Liver (tissue), 7 donors: ENCODE measurements at regions not wholly inside any gene's neighbourhood (a gene's known extent, or its start where the extent isn't known, plus 50 kb on each side); places are given as distances from the start of the nearest gene placed in this dataset.

Experiments
- DNase-seq: peaks from one replicate; pipeline ENCODE4 v3.0.0-alpha.2; 2017; ENCODE audit warnings: low spot score
- H3K27ac ChIP-seq, 2 donors: one replicate each; pipeline ENCODE4 v1.7.0; 2013; ENCODE audit warnings: inconsistent platforms in 2 of 2, low read length in 2 of 2, control low read depth in 1 of 2, low read depth in 1 of 2, mild to moderate bottlenecking in 1 of 2
- H3K27me3 ChIP-seq, 4 donors: one replicate each; pipeline versions ENCODE4 v1.6.1 to v1.7.0; 2013; ENCODE audit warnings: low read length in 3 of 4, inconsistent platforms in 1 of 4, mild to moderate bottlenecking in 1 of 4, moderate library complexity in 1 of 4; ENCODE audit not compliant: control insufficient read depth in 4 of 4, insufficient read depth in 4 of 4
- H3K36me3 ChIP-seq, 4 donors: one replicate each; pipeline versions ENCODE4 v1.6.1 to v1.7.0; 2013; ENCODE audit warnings: low read length in 3 of 4, mild to moderate bottlenecking in 3 of 4, low read depth in 1 of 4, moderate library complexity in 1 of 4; ENCODE audit not compliant: control insufficient read depth in 4 of 4, insufficient read depth in 3 of 4
- H3K4me1 ChIP-seq, 4 donors: one replicate each; pipeline versions ENCODE4 v1.6.1 to v1.7.0; 2013; ENCODE audit warnings: low read length in 3 of 4, mild to moderate bottlenecking in 3 of 4, moderate library complexity in 1 of 4; ENCODE audit not compliant: control insufficient read depth in 4 of 4, insufficient read depth in 4 of 4
- H3K4me3 ChIP-seq, 3 donors: one replicate each; pipeline versions ENCODE4 v1.6.1 to v1.7.0; 2013; ENCODE audit warnings: low read length in 3 of 3, control low read depth in 1 of 3, low read depth in 1 of 3, mild to moderate bottlenecking in 1 of 3
- H3K9ac ChIP-seq, 2 donors: one replicate each; pipeline ENCODE4 v1.7.0; 2013; ENCODE audit warnings: low read length in 2 of 2, mild to moderate bottlenecking in 2 of 2, moderate library complexity in 2 of 2, control low read depth in 1 of 2, low read depth in 1 of 2
- H3K9me3 ChIP-seq, 4 donors: one replicate each; pipeline versions ENCODE4 v1.6.1 to v1.7.0; 2013; ENCODE audit warnings: low read length in 3 of 4; ENCODE audit not compliant: control insufficient read depth in 4 of 4
- EGR1 ChIP-seq, 2 donors: IDR thresholded peaks; 2 replicates each; pipeline ENCODE4 v1.6.1; 2016 to 2018; ENCODE audit warnings: antibody characterized with exemption in 2 of 2, low read depth in 2 of 2
- HNF4G ChIP-seq: IDR thresholded peaks from 2 replicates; pipeline ENCODE4 v1.6.1; 2016; ENCODE audit warnings: antibody characterized with exemption
- JUND ChIP-seq, 2 donors: IDR thresholded peaks; 2 replicates each; pipeline ENCODE4 v1.6.1; 2016; ENCODE audit warnings: antibody characterized with exemption in 2 of 2
- NR2F2 ChIP-seq: IDR thresholded peaks from 2 replicates; pipeline ENCODE4 v1.6.1; 2016; ENCODE audit warnings: antibody characterized with exemption
- RAD21 ChIP-seq, 2 donors: IDR thresholded peaks; 2 replicates each; pipeline ENCODE4 v1.6.1; 2016; ENCODE audit warnings: antibody characterized with exemption in 2 of 2, mild to moderate bottlenecking in 2 of 2
- RXRA ChIP-seq, 2 donors: IDR thresholded peaks; 2 replicates each; pipeline ENCODE4 v1.6.1; 2017 to 2018; ENCODE audit warnings: antibody characterized with exemption in 2 of 2, mild to moderate bottlenecking in 1 of 2
- SP1 ChIP-seq: IDR thresholded peaks from 2 replicates; pipeline ENCODE4 v1.6.1; 2018; ENCODE audit warnings: antibody characterized with exemption, mild to moderate bottlenecking
- YY1 ChIP-seq: IDR thresholded peaks from 2 replicates; pipeline ENCODE4 v1.6.1; 2016; ENCODE audit warnings: antibody characterized with exemption, mild to moderate bottlenecking
- WGBS: extraction: QIAGEN DNeasy Blood & Tissue Kit; methylation state at CpG from one replicate; pipeline ENCODE4 v1.1.7; 2013; 5-methylcytosine and 5-hydroxymethylcytosine counted together
- TF ChIP-seq, protein P1 (sequence below): IDR thresholded peaks from 2 replicates; pipeline ENCODE4 v1.6.1; 2016; ENCODE audit warnings: antibody characterized with exemption
- TF ChIP-seq, protein P2 (sequence below): IDR thresholded peaks from 2 replicates; pipeline ENCODE4 v1.6.1; 2016; ENCODE audit warnings: antibody characterized with exemption, mild to moderate bottlenecking
- TF ChIP-seq, protein P3 (sequence below): IDR thresholded peaks from 2 replicates; pipeline ENCODE4 v1.6.1; 2016; ENCODE audit warnings: antibody characterized with exemption
- TF ChIP-seq, protein P4 (sequence below): IDR thresholded peaks from 2 replicates; pipeline ENCODE4 v1.6.1; 2016; ENCODE audit warnings: antibody characterized with exemption
- donor health status: healthy.
- donor health status: healthy.
- donor health status: healthy.
- donor health status: healthy.

DNA sequence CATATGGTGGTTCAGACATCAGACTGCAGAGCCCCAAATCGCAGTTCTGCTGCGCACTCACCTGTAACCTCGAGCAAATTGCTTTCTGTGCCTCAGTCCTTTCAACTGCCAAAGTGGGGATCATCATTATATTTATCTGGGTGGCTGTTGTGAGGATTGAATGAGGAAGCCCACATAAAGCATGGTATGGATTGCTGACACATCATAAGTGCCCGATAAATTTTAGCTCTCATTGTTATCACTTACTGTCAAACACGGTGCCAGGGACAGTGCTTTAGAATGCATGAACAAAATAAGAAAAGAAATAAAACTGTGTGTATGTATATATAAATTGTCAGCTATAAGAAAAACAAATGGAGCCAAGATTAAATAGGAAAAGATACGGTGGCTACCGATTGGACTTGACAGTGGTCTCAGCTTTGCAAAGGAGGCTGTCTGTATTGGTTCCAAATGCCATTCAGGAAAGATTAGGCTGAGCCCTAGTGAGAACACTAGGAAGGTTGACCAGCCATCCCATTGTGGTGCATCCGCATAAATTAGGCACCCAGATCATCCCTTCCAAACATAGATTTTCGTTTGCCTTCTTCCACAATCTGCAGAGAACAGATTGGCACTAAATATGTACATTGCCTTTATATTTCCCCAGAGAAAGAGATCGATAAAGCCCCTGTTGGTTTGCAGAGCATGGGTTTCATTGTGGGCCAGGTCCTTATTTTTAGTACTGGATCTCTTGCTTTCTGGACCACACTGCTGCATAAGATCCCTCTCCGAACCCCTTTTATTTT, 91.8 kb upstream of the KAZN start:
- WGBS: 87% methylated on average over 11 of the region's 11 CpGs
- Histone ChIP-seq H3K4me3 (no peak overlapping the region), H3K9ac (no peak overlapping the region), H3K9me3 (no peaks in the 10 kb centered on the region), H3K27ac (no peak overlapping the region), H3K36me3 (no peaks in the 10 kb centered on the region), H3K4me1 (no peaks in the 10 kb centered on the region), H3K27me3 (peaks cover 0 to 15% (median 3%) of the 10 kb centered on the region in 4 donors)
- no peak for DNase-seq
- no peak for TF ChIP-seq RAD21 (IDR thresholded peaks at IDR 0.05)
- TF ChIP-seq, protein P1, sequence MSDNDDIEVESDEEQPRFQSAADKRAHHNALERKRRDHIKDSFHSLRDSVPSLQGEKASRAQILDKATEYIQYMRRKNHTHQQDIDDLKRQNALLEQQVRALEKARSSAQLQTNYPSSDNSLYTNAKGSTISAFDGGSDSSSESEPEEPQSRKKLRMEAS: no peak
- TF ChIP-seq, protein P2, sequence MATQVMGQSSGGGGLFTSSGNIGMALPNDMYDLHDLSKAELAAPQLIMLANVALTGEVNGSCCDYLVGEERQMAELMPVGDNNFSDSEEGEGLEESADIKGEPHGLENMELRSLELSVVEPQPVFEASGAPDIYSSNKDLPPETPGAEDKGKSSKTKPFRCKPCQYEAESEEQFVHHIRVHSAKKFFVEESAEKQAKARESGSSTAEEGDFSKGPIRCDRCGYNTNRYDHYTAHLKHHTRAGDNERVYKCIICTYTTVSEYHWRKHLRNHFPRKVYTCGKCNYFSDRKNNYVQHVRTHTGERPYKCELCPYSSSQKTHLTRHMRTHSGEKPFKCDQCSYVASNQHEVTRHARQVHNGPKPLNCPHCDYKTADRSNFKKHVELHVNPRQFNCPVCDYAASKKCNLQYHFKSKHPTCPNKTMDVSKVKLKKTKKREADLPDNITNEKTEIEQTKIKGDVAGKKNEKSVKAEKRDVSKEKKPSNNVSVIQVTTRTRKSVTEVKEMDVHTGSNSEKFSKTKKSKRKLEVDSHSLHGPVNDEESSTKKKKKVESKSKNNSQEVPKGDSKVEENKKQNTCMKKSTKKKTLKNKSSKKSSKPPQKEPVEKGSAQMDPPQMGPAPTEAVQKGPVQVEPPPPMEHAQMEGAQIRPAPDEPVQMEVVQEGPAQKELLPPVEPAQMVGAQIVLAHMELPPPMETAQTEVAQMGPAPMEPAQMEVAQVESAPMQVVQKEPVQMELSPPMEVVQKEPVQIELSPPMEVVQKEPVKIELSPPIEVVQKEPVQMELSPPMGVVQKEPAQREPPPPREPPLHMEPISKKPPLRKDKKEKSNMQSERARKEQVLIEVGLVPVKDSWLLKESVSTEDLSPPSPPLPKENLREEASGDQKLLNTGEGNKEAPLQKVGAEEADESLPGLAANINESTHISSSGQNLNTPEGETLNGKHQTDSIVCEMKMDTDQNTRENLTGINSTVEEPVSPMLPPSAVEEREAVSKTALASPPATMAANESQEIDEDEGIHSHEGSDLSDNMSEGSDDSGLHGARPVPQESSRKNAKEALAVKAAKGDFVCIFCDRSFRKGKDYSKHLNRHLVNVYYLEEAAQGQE: no peak
- no peak for TF ChIP-seq JUND (IDR thresholded peaks at IDR 0.05)
- TF ChIP-seq HNF4G: no peak

DNA sequence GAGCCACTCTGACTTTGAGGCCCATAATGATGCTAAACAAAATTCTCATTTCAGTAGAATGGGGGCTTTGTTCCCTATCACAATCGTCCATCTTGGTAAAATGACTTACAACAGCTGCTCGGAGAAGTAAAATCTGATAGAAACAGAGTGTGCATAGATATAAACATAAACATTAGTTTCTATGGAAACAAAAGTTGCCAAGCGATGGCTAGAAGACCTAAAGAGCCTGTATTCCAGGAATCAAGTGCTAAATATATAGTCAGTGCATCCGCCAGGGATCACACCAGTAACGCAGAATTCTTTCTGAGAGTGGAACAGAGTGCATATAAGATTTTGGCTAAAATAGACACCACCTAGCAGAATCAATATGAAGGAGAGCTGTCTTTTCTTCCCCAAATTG, 91.2 kb upstream of the KAZN start:
- H3K9me3 ChIP-seq: no peaks in the 10 kb centered on the region
- WGBS: 70% methylated on average over 5 of the region's 5 CpGs

More for the DNA sequence above, 91.2 kb upstream of the KAZN start:
- Histone ChIP-seq H3K4me3 (no peak overlapping the region), H3K4me1 (no peaks in the 10 kb centered on the region), H3K36me3 (no peaks in the 10 kb centered on the region), H3K27ac (no peak overlapping the region), H3K27me3 (peaks cover 0 to 15% (median 3%) of the 10 kb centered on the region in 4 donors), H3K9ac (no peak overlapping the region)
- no peak for DNase-seq
- no peak for TF ChIP-seq NR2F2
- TF ChIP-seq, protein P3, sequence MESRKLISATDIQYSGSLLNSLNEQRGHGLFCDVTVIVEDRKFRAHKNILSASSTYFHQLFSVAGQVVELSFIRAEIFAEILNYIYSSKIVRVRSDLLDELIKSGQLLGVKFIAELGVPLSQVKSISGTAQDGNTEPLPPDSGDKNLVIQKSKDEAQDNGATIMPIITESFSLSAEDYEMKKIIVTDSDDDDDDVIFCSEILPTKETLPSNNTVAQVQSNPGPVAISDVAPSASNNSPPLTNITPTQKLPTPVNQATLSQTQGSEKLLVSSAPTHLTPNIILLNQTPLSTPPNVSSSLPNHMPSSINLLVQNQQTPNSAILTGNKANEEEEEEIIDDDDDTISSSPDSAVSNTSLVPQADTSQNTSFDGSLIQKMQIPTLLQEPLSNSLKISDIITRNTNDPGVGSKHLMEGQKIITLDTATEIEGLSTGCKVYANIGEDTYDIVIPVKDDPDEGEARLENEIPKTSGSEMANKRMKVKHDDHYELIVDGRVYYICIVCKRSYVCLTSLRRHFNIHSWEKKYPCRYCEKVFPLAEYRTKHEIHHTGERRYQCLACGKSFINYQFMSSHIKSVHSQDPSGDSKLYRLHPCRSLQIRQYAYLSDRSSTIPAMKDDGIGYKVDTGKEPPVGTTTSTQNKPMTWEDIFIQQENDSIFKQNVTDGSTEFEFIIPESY: no peak
- TF ChIP-seq, protein P4, sequence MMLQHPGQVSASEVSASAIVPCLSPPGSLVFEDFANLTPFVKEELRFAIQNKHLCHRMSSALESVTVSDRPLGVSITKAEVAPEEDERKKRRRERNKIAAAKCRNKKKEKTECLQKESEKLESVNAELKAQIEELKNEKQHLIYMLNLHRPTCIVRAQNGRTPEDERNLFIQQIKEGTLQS: no peak
- TF ChIP-seq, protein P1: no peak
- no peak for TF ChIP-seq SP1
- TF ChIP-seq RAD21 (IDR thresholded peaks at IDR 0.05): no peak
- TF ChIP-seq YY1: no peak
- TF ChIP-seq, protein P2: no peak
- TF ChIP-seq EGR1 (IDR thresholded peaks at IDR 0.05; ENCODE audit: low read depth in 2 of 2): no peak
- TF ChIP-seq HNF4G: no peak
- TF ChIP-seq RXRA (IDR thresholded peaks at IDR 0.05): no peak
